ENCODE measurements at regions not wholly inside any gene's neighbourhood (a gene's known extent, or its start where the extent isn't known, plus 50 kb on each side); places are given as distances from the start of the nearest gene placed in this dataset.

DNA sequence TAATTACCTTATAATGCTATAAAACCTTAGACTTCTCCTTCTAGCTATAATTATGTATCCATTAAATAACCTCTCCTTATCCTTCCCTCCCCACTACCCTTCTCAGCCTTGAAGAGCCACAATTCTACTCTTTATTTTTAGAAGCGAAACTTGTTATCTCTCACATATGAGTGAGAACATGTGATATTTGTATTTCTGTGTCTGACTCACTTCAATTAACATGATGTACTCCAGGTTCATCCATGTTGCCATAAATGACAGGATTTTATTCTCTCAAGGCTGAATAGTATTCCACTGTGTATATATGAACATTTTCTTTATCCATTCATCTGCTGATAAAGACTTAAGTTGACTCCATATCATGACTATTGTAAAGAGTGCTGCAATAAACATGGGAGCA lies 485.6 kb downstream of the FLRT2 start:
- no peak for DNase-seq

DNA sequence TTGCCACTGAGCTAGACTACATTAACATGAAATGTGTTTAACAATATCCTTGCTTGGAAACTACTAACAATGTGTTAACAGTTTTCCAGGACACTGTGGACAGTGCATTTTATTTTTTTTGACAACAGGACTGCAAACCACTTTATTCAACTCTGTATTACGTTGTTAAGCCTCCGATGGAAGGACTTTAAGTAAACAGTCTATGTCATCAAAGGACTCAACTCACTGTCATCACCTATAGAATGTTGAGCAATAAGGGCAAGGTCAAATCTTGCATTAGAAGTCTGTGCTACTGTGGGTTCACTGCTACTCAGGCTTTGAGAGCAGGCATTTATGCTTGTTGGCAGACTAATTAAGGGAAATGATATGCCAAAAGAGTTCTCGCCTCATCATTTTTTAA lies 483.7 kb downstream of the FLRT2 start:
- DNase-seq, result no peak

DNA sequence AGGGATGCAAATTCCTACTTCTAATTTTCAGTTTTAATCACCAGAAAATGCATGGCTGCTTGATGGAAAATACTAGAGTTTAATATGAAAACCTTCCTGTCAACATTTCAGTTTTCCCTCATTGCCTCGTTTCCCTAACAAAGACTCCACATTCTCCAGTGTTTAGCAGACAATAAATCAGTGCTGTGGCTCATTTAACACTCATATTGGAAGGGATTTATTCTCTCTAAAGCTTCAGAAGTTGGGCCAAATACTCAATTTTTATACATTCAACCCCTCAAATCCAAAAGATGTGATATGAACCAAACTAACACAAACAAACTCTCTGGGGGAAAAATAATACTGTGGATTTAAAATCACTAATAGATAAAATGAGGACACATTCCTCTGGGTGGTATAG lies 482.5 kb downstream of the FLRT2 start:
- no peak for DNase-seq

DNA sequence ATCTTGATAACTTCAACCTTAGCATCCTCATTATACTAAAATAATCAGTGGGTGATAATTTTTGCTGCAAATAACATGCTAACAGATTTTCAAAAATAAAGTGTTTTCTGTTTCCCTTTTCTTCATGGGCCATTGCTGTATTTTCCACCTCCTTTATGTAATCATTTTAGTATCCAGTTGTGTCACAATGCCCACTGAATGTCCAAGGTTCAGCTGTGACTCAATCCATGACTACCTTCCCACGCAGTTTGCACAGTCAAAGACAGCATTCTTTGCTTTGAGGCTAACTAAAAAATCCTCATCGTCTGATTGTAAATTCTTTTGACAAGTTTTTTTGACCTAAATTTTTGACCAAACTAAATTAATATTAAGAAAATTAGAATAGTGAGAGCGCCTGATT lies 474.1 kb downstream of the FLRT2 start:
- no peak for DNase-seq

DNA sequence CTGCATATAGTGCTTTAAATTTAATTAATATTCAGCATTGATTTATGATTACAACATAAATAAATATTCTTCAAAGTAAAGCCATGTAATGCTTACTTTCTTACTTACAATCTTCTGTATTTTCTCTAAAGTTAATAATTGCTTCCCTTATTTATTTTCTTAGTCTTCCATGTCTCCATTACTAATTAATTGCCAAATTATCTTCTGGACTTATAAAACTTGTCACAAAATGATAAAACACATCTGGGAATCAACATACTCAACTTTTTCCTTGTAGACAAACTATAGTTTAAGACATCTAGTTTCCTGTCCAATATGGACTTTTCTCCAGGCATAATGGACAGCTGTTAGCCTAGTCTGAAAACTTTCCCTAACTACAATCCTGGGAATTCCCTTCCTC lies 466.6 kb downstream of the FLRT2 start:
- no peak for DNase-seq

DNA sequence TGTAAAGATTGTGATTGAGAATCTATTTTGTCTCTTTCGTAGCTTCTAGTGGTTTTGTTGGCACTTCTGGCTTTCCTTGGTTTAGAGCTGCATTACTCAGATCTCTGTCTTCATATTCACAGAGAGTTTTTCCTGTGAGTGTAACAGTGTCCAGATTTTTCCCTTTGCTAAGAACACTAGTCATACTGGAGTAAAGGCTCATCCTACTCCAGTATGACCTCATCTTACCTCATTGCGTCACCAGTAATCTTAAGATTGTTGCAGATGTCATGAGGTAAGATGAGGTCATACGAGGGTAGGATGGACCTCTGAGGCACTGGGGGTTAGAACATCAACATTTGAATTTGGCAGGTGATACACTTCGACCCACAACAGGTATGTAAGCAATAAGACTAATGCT lies 461.2 kb downstream of the FLRT2 start:
- DNase-seq, result no peak

DNA sequence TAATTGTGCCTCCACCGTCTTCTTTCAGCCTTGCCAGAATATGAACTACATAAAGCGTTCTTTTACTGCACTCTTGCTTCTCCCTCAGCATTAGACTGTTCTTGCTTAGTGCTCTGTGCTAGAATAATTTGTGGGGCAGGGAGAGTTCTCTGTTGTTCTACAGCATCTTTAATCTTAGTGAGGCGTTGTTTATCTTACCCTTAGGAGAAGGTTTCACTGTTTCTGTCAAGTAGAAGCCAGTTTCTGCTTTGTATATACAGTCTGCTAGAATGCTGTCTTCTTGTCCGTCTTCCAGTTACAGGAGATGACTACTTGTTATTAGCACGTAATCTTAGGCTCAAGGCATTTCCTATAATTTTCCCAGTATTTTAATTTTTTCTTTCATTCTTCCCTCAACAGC lies 458.0 kb downstream of the FLRT2 start:
- DNase-seq, result no peak

DNA sequence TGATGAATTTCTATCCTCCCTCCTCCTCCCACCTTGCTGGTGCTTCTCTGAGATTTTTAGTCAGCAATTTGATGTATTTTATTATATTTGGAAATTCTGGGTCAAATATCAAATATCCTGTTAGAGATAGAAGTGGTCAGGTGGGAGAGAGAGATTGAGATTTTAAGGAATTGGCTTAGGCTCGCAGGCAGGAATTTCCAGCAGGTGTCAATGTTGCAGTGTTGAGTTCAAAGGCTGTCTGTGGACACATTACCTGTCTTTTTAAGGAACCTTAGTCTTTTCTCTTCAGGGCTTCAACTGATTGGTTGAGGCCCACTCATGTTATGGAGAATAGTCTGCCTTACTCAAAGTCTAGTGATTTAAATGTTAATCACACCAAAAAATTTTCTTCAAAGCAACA lies 457.3 kb downstream of the FLRT2 start:
- no peak for DNase-seq

DNA sequence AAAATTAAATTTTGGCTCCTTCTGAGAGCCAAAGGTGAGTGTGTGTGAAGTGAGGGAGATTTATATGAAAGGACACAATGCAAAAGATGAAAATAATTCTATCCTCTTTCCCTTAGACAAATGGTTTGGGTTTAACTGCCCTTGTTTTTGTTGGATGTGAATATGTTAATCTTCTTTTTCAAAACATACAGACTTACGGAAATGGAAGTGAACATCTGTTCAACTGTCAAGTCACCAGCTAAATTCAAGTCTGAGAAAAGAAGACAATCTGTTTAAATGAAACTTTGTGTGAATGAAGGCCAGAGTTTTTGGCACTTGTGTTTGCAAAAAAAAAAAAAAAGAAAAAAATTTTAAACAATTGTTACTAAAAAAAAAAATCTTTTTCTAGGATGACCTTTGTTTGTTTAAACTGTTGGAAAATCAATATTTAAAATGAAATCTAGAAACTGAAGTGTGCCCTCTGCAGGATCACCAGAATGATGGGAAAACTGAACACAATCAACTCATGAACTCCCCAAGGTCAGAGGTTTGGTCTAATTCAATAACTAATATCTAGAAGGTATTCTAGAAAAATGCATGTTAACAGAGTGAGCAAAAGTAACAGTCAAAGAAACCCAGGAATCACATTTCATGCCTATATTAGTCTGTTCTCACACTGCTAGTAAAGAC lies 448.8 kb downstream of the FLRT2 start:
- DNase-seq, result no peak

DNA sequence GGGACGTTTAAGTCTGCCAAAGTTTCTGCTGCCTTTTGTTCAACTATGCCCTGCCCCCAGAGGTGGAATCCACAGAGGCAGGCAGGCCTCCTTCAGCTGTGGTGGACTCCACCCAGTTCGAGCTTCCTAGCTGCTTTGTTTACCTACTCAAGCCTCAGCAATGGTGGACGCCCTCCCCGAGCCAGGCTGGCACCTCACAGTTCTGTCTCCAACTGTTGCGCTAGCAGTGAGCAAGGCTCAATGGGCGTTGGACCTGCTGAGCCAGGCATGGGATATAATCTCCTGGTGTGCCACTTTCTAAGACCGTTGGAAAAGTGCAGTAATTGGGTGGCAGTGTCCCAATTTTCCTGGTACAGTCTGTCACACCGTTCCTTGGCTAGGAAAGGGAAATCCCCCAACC lies 444.7 kb downstream of the FLRT2 start:
- DNase-seq, result no peak

DNA sequence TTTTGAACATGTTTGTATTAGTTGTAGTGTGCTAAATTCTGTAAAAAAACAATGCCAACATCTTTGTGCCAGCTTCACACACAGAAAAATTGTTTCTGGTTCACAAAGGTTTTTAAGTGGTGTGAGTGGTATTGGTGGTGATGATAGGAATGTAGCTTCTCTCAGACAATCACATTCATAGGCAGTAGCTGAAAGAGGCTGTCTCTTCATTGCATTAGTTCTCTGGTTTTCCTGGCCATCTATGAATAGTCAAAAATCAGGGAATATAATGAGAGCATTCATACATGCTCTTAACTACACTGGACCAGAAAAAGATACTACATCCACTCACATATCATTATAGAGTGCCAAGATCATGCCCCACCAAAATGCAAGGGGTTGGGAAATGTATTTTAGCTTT lies 433.5 kb downstream of the FLRT2 start:
- no peak for DNase-seq

DNA sequence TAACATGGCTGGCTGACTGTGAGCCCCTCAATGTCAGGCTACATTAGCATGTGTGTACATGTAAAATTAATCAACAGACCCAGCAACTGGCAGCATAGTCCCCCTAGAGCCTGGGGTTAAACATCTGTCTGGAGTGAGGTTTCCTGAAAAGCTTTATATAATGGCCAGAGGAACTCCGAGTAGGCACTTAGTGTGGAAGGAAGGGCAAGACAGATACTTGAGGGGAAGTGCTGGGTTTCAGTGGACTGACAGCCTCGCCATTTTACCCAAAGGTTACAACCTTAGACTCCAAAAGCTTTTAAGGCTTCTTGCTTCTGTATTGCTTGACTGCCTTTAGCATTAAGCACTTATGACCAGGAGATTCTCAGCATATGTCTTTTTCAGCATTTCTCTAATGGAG lies 430.8 kb downstream of the FLRT2 start:
- no peak for DNase-seq

DNA sequence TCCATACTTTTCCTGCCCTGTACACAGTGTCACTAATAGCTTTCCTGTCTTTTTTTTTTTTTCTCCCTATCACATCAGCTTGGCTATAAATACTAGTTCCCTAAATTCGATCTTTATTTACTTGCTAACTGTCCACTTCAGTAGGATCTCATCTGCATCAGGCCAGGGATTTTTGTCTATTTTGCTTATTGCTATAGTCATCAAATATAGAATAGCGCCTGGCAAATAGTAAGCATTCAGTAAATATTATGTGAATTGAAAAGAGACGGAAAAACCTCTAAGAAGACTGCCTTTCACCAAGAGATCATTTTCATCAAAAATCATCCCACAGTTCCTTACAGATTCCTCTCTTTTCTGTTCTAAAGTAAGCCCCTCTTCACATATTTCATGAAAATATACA lies 429.1 kb downstream of the FLRT2 start:
- DNase-seq, result no peak

DNA sequence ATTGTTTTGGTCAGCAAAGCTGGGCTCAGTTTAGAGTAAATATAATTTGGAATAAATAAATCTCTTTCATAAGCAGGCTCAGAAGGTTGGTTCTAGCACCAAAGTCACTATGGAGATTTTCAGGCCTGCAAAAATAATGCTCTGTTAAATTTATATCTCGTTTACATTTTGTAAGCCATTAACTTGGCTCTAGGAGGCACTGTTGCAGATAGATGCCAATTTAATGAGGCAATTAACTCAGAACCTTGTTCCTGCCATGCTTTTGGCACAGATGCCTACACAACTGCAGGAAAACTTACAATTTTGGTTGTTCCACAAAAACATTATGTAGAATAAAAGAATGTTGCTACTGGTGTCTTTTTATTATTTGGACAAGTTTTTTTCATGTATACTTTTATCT lies 428.1 kb downstream of the FLRT2 start:
- DNase-seq, result no peak

DNA sequence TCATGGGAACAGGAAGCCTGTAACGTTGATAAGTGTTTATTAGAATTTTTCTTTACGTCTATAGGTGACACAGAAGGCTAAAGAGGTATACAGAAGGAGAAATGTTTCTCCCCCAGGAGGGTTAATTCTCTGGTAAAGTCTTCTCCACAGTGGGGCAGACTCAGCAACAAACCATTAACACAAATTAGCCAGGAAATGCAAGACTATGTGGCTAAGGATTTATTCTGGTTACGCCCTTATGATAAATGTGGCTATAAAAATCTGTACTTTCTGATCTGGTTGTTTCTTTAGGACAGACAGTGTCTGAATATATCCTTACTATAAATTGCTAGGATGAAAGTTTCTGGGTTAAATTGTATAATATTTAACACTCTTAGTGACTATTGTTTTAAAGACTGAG lies 423.3 kb downstream of the FLRT2 start:
- no peak for DNase-seq

DNA sequence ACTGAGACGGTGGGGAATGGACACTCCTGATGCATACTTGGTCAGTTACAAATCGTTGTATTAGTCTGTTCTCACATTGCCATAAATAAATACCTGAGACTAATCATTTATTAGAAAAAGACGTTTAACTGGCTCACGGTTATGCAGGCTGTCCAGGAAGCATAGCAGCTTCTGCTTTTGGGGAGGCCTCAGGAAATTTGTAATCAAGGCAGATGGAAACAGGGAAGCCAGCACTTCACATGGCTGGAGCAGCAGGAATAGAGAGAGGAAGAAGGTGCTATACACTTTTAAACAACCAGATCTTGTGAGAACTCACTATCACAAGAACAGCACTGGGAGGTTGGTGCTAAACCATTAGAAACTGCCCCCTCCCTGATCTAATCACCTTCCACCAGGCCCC lies 418.2 kb downstream of the FLRT2 start:
- DNase-seq, result no peak

DNA sequence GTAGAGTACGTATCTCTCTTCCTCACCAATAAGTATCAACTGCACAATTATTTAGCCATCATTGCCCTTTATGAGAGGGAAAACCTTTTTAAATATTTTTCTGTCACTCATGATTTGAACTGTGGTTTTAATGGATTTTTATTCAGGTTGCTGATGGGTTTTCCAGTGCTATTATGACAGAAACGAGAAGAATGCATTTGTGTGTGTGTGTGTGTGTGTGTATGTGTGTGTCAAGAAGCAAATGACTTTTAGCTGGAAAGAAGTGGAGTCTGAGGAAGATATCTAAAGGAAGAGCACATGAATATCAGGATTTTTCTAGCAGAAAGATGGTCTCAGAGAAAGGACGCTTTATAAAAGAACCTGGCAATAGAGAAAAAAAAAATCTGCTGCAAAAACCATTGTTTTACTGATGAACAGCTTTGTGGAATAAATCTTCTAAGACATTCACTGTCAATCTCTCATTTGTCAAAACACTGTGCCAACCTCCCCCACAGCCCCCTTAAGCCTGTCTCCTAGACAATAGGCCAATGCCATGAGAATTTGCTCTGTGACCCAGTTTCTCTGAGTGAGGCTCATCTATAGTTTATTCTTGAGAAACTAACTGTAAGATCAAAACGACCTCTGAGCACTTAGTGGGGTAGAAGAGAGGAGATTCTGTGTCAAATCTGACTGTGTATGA lies 417.7 kb downstream of the FLRT2 start:
- DNase-seq, result no peak

DNA sequence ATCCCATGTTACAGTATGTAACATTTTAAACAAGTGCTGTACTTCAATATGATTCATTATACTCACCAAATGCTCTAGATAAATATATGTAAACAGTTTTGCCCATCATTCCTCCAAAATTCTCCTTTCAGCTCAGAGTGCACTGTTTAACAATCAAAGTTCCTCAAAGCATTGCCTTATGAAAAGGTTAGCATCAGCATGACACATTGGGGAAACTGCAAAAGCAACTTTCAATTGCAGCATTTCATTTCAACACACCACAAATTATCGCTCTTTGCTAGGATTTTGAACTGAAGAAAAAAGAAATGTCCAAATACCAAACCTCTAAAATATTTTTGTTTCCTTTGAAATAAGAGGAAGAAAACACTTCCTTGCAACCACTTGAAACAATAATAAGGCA lies 413.2 kb downstream of the FLRT2 start:
- no peak for DNase-seq

DNA sequence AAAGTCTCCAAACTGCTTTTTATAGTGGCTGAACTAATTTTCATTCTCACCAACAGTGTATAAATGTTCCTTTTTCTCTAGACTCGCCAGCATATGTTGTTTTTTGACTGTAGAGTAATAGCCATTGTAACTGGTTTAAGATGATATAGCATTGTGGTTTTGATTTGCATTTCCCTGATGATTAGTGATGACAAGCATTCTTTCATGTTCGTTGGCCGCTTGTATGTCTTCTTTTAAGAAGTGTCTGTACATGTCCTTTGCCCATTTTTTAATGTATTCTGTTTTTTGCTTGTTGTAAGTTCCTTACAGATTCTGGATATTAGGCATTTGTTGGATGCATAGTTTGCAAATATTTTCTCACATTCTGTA lies 404.9 kb downstream of the FLRT2 start:
- no peak for DNase-seq

DNA sequence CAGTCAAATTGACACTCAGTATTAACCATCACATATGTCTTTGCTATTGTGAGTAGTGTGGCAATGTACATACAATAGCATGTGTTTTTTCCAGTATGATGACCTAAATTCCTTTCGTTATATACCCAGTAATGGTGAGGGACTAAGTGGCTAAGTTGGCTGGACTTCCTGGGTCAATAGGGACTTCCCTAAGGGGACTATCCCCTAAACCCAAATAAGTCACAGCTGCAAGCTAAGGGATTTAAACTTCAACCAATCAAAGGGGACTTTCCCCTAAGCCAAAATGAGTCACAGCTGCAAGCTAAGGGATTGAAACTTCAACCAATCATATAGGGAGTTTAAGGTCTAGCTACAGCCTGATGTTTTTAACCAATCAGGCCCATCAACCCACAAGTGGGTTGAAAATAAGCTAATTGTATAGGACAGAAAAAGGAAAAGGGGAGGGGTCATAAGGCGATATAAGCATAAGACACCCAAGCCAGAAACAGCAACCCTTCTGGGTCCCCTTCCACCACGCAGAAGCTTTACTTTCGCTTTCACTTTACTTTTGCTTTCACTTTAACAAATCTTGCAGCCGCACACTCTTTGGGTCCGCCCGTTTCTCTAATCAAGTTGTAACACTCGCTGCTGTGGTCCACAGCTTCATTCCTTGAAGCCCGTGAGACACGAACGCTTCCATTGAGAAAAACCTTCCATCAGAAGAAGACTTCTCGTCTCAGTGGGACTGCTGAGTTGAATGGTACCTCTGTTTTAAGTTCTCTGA lies 404.4 kb downstream of the FLRT2 start:
- peak; percentile 50 to 53 for DNase-seq

DNA sequence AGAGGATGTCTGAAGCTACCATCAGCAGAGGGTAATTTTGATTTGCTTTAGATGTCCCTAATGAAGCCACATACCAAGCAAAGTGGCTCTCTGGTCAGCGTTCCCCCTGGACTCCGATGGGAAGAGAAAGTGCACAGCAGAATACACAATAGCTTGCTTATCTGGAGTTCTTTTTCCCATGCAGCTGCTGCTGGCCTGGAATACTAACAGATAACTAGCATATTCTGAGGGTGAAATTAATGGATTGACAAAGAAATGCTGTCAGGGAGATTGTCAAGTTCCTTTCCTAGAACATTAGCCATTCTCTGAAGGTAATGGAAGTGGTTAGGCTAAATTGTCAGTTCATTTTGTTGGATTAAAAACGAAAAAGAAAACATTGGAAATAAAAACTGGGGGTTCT lies 391.3 kb downstream of the FLRT2 start:
- no peak for DNase-seq

DNA sequence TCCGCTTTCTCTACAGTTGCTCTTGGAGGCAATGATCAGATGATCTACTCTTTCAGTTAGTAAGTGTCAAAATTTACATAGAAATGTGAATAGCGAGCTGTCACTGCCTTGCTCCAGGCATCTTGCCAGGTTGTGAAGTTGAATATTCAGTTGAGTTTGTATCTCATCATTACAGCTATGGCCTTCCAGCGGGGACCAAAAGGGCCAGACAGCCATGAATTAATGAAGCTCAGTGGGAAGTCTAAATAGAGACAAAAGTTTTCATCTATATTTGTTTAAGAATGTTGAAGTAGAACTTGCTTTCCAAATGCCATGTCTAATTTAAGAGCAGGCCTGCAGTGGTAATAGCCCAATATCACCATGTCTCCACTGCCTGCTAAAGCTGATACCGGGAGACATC lies 387.8 kb downstream of the FLRT2 start:
- DNase-seq, result no peak

DNA sequence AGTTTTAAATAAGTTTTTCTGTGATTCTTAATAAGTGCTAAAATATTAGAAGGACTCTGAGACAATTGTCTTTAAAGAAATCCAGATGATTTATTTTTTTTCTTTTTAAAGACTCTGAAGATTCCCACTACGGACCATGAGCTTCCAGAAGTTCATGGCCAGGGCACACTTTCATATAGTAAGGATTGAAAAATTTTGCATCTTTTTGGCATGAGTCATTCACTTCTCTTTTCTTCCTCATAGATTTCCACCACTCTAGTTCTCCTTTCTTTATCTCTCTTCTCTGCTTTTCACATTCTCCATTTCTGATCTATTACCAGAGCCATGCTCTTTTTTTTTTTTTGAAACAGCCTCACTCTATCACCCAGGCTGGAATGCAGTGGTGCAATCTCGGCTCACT lies 385.8 kb downstream of the FLRT2 start:
- no peak for DNase-seq

DNA sequence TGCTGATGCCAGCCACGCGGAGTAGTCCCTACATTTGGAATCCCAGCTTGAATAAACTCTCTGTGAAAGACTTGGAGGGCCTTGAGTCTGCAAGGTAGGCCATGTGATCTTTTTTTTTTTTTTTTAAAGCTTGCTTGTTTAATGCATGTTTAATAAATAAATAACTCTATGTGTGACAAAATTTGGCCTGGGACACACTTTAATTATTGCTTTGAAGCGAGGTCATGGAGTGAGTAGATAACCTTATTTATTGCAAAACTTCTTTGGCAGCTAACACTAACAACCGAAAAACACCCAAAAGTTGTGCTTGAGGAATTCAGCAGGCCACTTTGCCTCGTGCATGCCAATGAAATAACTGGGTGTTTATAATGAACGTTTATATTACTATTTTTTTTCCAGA lies 382.2 kb downstream of the FLRT2 start:
- no peak for DNase-seq

DNA sequence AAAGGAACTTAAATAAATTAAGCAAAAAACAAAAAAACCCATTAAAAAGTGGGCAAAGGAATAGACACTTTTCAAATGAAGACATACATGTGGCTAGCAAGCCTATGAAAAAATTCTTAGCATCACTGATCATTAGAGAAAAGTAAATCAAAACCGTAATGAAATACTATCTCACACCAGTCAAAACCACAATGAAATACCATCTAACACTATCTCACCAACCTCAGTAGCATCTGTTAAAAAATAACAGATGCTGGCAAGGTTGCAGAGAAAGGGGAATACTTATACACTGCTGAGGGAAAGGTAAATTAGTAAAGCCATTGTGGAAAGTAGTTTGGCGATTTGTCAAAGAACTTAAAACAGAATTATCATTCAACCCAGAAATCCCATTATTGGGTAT lies 381.1 kb downstream of the FLRT2 start:
- DNase-seq, result no peak
